Esophagus muscularis mucosa (tissue), 4 donors: ENCODE measurements at regions not wholly inside any gene's neighbourhood (a gene's known extent, or its start where the extent isn't known, plus 50 kb on each side); places are given as distances from the start of the nearest gene placed in this dataset.

Experiments
- EP300 ChIP-seq: sonication (generic); formaldehyde crosslinking; IDR thresholded peaks from one replicate; pipeline ENCODE4 v1.6.1; 2017; ENCODE audit warnings: antibody characterized with exemption
- POLR2AphosphoS5 ChIP-seq, 2 donors: sonication (generic); formaldehyde crosslinking; IDR thresholded peaks; one replicate each; pipeline ENCODE4 v1.6.1; 2017; ENCODE audit warnings: antibody characterized with exemption in 2 of 2
- TF ChIP-seq, protein P1 (sequence below), 3 experiments: fragments of 200-600 bp in 2 of 3; fragments of 450-650 bp in 1 of 3; sonication (generic) in 2 of 3; IDR thresholded peaks; one replicate each; pipeline ENCODE4 v1.5.1; 2017 to 2019; ENCODE audit warnings: antibody characterized with exemption in 3 of 3, mild to moderate bottlenecking in 2 of 3, moderate library complexity in 1 of 3

DNA sequence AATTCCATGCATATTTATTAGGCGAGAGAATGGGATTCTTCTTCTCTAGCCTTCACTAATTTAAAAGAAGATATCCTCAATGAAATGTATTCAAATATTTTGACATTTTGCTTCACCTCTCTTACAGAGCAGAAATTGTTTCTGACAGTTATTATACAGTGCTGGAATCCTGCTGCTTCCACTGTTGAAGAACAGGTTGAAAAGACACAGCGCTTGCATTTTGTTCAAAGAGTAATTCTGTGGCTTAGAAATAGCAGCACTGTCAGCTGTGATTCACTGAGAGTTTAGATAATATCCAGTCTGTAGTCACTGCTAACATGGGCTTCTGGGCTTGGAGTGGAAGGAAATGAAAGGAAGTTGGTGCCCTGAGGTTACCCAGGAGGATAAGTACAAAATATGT lies 117.1 kb upstream of the FBXL4 start:
- TF ChIP-seq, protein P1, sequence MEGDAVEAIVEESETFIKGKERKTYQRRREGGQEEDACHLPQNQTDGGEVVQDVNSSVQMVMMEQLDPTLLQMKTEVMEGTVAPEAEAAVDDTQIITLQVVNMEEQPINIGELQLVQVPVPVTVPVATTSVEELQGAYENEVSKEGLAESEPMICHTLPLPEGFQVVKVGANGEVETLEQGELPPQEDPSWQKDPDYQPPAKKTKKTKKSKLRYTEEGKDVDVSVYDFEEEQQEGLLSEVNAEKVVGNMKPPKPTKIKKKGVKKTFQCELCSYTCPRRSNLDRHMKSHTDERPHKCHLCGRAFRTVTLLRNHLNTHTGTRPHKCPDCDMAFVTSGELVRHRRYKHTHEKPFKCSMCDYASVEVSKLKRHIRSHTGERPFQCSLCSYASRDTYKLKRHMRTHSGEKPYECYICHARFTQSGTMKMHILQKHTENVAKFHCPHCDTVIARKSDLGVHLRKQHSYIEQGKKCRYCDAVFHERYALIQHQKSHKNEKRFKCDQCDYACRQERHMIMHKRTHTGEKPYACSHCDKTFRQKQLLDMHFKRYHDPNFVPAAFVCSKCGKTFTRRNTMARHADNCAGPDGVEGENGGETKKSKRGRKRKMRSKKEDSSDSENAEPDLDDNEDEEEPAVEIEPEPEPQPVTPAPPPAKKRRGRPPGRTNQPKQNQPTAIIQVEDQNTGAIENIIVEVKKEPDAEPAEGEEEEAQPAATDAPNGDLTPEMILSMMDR (IDR thresholded peaks at IDR 0.05): no peak
- TF ChIP-seq POLR2AphosphoS5 (IDR thresholded peaks at IDR 0.05) (no peak), EP300 (no peak)
